AG10803 (cell line): ENCODE measurements at regions not wholly inside any gene's neighbourhood (a gene's known extent, or its start where the extent isn't known, plus 50 kb on each side); places are given as distances from the start of the nearest gene placed in this dataset.

ENCODE experiments used
- DNase-seq: peaks from one replicate; pipeline ENCODE4 v3.0.0; 2010; ENCODE audit warnings: low read depth
- H3K4me3 ChIP-seq: 2 replicates; pipeline ENCODE4 v1.5.1; 2011; ENCODE audit warnings: mild to moderate bottlenecking, low read length, control low read depth
- CTCF ChIP-seq: conservative IDR thresholded peaks from 2 replicates; pipeline ENCODE4 v1.5.1; 2011; ENCODE audit warnings: mild to moderate bottlenecking, low read length, control low read depth, inconsistent platforms

- TF ChIP-seq CTCF: no peak
- no peak for DNase-seq
- no peak overlapping the region for H3K4me3 ChIP-seq
These were observed 353.4 kb downstream of the SOX9 start for GRCh38 chr17:72474243-72474642.

- TF ChIP-seq CTCF: no peak
- no peak for DNase-seq
- H3K4me3 ChIP-seq: no peak overlapping the region
These were observed 354.1 kb downstream of the SOX9 start for GRCh38 chr17:72474719-72475477.

DNA sequence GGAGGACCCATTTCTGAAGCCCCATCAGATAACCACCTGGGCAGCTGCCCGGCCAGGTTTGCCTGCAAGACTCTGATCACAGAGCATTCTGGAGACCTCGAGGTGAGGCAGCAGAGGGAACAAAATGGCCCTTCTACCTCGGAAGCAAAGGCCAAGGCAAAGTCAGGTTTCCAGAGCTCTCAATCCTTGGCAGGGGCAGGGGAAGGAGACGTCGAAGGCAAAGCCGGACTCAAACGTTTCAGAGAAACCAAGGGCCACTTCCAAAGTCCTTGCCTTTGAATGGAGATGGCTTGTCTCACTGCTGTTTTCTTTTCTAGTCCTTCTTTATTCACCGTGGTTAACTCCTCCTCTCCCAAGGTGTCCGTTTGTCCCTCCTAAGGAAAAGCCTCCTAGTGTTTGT lies 355.3 kb downstream of the SOX9 start:
- DNase-seq: no peak
- TF ChIP-seq CTCF: no peak
- H3K4me3 ChIP-seq: no peak overlapping the region

DNA sequence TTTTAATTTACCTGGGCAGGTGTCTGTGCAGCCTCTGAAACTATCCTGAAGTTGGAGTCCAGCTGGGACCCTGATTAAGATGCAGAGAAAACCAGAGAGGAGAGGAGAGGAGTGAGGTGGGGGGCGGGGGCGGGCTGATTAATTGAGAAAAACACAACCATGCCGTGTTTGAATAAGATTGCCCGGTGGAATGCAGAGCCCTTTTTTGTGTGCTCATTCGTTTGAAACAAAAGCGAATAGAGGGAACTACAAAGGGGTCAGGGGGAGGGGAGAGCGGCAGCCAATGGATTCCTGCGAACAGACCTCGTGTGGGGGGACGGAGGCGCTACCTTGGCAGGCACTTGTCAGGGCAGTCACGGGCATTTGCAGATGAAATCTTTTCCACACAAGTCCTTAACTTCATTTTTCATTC lies 355.8 kb downstream of the SOX9 start:
- no peak for DNase-seq
- TF ChIP-seq CTCF: no peak

DNA sequence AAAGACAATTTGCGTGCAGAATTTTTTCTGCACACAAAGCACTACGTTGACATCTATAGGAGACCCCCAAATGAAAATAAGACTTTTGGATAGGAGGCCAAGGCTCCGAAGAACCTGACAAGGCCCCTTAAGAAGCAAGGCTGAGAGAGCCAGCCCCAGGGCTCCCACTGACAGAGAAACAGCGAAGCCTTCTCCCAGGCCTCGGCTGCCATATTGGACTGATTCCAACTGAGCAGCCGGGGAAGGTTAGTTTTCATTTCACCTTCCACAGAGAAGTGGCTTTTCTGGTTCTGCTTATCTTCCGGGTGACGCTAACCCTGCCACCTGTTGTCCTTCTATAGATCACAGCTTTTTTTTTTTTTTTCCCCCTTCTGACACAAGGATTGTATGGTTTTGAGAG lies 356.7 kb downstream of the SOX9 start:
- TF ChIP-seq CTCF: no peak
- no peak overlapping the region for H3K4me3 ChIP-seq
- no peak for DNase-seq

More for the DNA sequence above, 355.8 kb downstream of the SOX9 start:
- H3K4me3 ChIP-seq: no peak overlapping the region

DNA sequence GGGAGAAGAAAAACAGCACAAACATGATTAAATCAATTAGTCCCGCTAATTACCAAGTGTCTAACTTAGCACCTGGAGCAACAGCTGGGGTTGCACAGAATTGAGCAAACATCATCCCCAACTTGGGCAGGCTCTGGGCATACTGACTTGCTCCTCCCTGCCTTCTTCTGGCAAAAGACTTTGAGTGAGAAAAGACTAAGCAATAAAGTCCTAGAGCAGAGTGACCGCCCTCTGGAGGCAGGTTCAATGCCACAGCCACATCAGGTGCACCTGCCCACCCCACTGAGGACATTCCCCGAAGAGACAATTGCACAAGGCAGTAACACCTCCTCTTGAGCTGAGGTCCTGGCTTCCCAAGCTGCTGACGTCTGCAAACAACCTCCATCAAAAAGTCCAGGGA lies 358.3 kb downstream of the SOX9 start:
- no peak overlapping the region for H3K4me3 ChIP-seq
- DNase-seq: no peak
- TF ChIP-seq CTCF: no peak

DNA sequence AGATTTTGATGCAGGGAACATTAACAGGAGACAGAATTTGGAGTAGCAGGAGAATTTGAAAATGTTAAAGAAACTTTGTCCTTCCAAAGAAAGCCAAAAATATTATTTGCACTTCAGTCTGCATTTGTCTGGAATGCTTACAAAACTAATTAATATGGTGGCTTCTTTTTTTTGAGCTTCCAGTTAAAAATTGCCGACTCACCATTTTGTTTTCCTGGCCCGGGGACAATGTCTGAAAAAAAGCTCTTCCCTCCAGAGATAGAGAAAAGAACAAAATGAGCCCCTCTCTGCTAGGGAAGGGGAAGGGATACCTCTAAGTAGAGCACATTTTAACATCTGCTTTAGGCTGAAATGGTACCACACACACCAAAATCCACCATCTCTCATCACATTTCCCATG lies 360.8 kb downstream of the SOX9 start:
- no peak overlapping the region for H3K4me3 ChIP-seq
- TF ChIP-seq CTCF: no peak
- DNase-seq: no peak
